H54 (cell line): ENCODE measurements at regions not wholly inside any gene's neighbourhood (a gene's known extent, or its start where the extent isn't known, plus 50 kb on each side); places are given as distances from the start of the nearest gene placed in this dataset.

Experiments used
- DNase-seq: peaks from one replicate; pipeline ENCODE4 v3.0.0; 2011; ENCODE audit warnings: low spot score, mixed read lengths; ENCODE audit not compliant: insufficient read length
- FAIRE-seq: peaks from 3 replicates; lab custom pipeline; 2011; peaks lifted over from hg19 to GRCh38; lab: Jason Lieb, UNC
- POLR2A ChIP-seq: IDR thresholded peaks from 2 replicates; pipeline ENCODE4 v1.6.1; 2011; ENCODE audit warnings: low read depth, mild to moderate bottlenecking, low read length

- no peak for TF ChIP-seq POLR2A
Measured at GRCh38 chr9:109956717-109957440, 176.9 kb downstream of the PALM2AKAP2 start.

GRCh38 chr9:109959679-109960078 is 179.7 kb downstream of the PALM2AKAP2 start:
- no peak for TF ChIP-seq POLR2A
- FAIRE-seq, result no peak
- DNase-seq, result no peak

More at GRCh38 chr9:109956717-109957440, 176.9 kb downstream of the PALM2AKAP2 start:
- DNase-seq (no peak), FAIRE-seq (no peak)

DNA sequence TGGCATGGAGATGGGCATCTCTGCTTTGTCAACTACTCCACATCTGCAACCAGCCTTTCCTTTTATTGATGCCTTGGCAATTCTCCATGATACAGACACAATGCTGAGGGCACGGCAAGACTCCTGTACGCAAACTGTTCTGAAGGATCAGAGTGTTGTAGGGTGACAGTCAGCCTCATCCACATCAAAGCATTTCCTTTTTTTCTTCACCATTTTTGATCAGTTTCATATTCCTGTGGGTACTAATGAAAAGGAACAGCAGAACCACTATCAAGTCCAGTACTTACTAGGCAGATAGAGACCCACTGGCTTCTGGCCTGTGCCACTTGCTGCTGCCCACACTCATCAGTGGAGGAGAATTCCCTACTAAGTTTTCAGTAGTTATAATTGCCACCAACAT is 181.6 kb downstream of the PALM2AKAP2 start:
- TF ChIP-seq POLR2A, result no peak
- DNase-seq (no peak), FAIRE-seq (no peak)

GRCh38 chr9:109962215-109962614 is 182.2 kb downstream of the PALM2AKAP2 start:
- TF ChIP-seq POLR2A, result no peak
- no peak for FAIRE-seq
- DNase-seq, result no peak

DNA sequence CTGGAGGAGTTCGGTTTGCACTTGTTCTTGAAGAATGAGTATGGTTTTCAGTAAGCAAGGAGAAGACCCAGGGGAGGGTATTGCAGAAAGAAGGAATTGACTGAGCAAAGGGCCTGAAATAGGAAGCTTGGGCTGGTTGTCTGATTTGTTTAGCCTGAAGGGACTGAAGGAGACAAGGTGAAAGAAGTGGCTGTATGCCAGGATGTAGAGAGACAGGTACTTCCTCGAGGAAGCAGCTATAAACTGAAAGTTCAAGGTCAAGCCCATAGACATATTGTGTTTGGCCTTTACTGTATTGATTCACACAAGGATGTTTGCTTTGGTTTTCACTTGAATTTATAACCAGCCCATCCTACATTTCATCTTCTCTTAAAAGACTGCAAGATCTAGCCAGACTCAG is 183.1 kb downstream of the PALM2AKAP2 start:
- FAIRE-seq, result no peak

DNA sequence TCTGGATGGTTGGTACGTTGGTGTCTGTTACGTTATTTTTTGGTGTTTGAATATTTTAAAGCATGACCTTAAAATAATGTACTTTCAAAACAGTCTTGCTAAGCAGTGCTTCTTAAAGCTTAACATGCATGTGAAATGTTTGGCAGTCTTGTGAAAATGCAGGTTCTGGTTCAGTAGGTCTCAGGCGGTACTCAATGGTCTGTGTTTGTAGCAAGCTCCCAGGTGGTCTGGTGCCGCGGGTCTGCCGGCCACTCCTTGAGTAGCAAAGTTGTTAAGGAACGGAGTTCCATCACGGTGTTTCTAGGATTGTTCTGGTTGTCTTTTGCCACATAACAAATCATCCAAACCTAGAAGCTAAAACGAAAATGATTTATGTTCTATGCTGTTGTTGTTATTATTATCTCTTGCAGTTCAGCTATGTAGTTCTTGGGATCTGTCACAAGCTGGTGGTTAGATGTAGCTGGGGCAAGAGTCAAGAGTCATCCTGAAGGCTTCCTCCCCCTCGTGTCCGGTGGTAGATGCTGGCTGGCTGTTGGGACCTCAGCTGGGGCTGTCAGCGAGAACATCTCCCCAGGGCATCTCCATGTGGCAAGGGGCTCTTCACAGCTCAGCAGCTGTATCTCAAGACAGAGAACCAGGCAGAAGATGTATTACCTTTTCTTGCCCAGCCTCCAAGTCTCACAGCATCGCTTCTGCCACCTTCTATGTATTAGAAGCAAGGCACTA is 186.8 kb downstream of the PALM2AKAP2 start:
- no peak for TF ChIP-seq POLR2A
- FAIRE-seq (no peak), DNase-seq (no peak)

More for the DNA sequence above, 183.1 kb downstream of the PALM2AKAP2 start:
- TF ChIP-seq POLR2A, result no peak
- no peak for DNase-seq

DNA sequence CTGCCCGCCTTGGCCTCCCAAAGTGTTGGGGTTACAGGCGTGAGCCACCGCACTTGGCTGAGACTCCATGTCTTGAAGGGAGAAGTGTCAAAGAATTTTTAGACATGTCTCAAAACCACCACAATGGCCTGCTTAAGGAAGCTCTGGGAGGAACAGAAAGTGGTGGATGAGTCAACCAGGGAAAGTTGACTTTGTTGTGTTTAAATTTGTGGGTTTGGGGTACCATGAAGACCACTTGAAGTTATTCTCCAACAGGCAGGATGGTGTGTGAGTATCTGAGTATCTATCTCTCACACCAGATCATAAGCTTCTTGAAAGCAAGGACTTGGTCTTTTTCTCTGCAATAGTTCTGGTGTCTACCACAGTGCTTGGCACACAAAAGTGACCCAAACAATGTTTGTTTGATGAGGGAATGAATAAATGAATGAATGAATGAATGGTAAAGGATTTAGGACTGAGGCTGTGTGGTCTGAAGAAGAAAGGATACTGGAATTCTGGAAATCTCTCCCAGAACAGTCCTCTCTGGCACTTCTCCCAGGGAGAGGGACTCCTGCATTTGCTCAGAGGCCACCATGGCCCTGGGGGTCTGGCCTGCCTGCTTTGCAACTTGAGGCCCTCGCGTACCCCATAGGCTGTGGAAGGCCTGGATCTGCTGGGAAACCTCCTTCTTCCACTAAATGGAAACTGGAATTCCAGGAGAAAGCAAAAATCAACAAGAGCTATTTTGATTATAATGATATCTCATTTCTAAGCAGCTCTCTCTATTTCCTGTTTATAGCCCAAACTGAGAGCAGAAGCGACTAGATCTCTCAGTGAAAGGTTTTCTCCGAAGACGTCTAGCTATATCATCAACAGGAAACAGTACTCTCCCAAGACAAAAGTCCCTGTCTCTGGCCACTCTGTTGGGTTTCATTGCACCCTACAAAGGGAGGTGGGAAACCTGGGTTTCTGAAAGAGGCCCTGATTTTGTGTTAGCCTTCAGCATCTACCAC is 187.9 kb downstream of the PALM2AKAP2 start:
- FAIRE-seq (no peak), DNase-seq (no peak)
- TF ChIP-seq POLR2A, result no peak

DNA sequence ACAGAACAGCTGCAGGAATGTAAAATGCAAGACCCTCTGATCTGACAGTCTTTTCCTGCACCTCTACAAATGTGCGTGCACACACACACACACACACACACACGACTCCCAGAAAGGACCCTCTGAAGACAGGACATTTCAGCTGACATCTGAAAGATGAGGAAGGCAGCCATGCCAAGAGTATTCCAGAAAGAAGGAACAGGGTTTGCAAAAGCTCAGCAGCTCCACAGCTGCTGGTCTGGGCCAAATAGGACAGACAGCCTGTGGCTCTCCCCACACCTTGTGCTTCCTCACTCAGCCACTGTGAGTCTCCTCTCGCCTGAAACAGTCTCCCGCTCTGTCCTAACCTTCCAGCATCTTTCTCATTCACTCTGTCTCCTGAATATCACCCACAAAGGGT is 189.0 kb downstream of the PALM2AKAP2 start:
- FAIRE-seq, result peak; percentile 6
- peak; percentile 40 for DNase-seq
- no peak for TF ChIP-seq POLR2A

DNA sequence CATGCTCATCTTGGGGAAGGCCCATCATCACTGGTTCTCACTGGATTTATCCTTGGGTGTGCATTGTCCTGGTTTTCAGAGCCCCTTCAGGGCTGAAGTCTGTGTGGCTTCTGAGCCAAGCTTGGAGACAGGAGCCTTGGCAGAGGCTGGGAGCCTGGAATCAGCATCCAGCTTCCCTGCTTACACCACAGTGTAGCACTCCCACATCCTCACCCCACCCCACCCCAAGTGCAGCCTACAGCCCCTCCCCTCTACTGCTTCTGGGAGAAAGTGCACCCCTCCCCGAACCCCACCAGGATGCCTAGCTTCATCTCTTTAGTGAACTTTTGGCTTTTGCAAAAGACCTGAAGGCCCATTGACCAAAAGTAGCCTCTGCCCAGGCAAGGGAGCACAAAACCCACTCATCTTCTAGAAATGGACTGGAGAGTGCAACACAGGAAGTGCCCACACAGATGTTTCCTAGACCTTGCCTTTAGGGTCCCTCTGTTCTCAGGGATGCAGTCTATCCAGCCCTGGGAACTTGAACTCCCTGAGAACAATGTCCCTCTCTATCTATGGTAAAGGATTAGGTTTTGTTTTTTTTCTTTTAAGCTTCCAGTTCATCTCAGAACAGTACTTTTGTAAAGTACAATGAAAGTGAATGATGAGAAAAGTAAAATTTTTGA is 189.7 kb downstream of the PALM2AKAP2 start:
- FAIRE-seq (no peak), DNase-seq (no peak)
- no peak for TF ChIP-seq POLR2A

GRCh38 chr9:109971226-109971625 is 191.2 kb downstream of the PALM2AKAP2 start:
- no peak for TF ChIP-seq POLR2A
- FAIRE-seq (no peak), DNase-seq (no peak)

- FAIRE-seq (no peak), DNase-seq (no peak)
- TF ChIP-seq POLR2A, result no peak
Measured at GRCh38 chr9:109972026-109972882, 192.3 kb downstream of the PALM2AKAP2 start.

DNA sequence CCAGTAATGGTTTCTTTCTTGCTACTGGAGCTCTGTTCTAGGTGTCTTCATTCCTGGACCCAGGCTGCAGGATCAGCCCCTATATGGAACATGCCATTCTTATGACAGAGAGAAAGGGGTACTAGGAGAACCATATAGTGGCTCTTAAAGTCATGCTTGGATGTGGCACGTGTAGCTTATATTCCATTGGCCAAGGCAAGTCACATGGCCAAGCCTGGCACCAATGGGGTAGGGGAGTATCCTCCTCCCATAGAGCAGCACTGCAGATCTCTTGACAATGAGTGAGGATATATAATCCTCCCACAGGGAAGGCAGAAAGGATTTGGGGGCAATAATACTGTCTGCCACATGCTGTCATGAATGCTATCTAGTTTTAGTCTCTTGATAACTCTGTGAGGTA is 193.3 kb downstream of the PALM2AKAP2 start:
- no peak for TF ChIP-seq POLR2A
- no peak for DNase-seq
- FAIRE-seq, result no peak
